WTC11 (cell line): ENCODE measurements at regions not wholly inside any gene's neighbourhood (a gene's known extent, or its start where the extent isn't known, plus 50 kb on each side); places are given as distances from the start of the nearest gene placed in this dataset.

ENCODE experiments used
- ATF3 ChIP-seq: sonication (generic); formaldehyde crosslinking; conservative IDR thresholded peaks from 2 replicates; pipeline ENCODE4 v1.8.1; 2022; ENCODE audit warnings: mild to moderate bottlenecking, missing genetic modification reagents
- CREM ChIP-seq: sonication (generic); formaldehyde crosslinking; IDR thresholded peaks from 2 replicates; pipeline ENCODE4 v1.8.1; 2022; ENCODE audit warnings: mild to moderate bottlenecking, missing genetic modification reagents, moderate library complexity
- CTCF ChIP-seq: fragments of 200-600 bp; IDR thresholded peaks from 2 replicates; pipeline ENCODE4 v1.8.0; 2022; ENCODE audit warnings: antibody characterized with exemption
- E2F4 ChIP-seq: sonication (generic); formaldehyde crosslinking; IDR thresholded peaks from 2 replicates; pipeline ENCODE4 v1.8.1; 2022; ENCODE audit warnings: low read depth, mild to moderate bottlenecking, moderate library complexity, missing genetic modification reagents, borderline replicate concordance
- FOXP1 ChIP-seq: sonication (generic); formaldehyde crosslinking; IDR thresholded peaks from 2 replicates; pipeline ENCODE4 v1.8.0; 2022; ENCODE audit warnings: missing genetic modification reagents, mild to moderate bottlenecking, moderate library complexity, borderline replicate concordance
- GRHL2 ChIP-seq: fragments of 250-450 bp; sonication (Bioruptor Pico); IDR thresholded peaks from 2 replicates; pipeline ENCODE4 v1.8.0; 2022; ENCODE audit warnings: mild to moderate bottlenecking, moderate library complexity; ENCODE audit not compliant: insufficient replicate concordance, severe bottlenecking
- MAX ChIP-seq: sonication (generic); formaldehyde crosslinking; IDR thresholded peaks from 2 replicates; pipeline ENCODE4 v1.8.0; 2022; ENCODE audit warnings: mild to moderate bottlenecking, missing genetic modification reagents
- NR2C2 ChIP-seq: sonication (generic); formaldehyde crosslinking; IDR thresholded peaks from 2 replicates; pipeline ENCODE4 v1.8.0; 2022; ENCODE audit warnings: mild to moderate bottlenecking, missing genetic modification reagents
- RELA ChIP-seq: sonication (generic); formaldehyde crosslinking; IDR thresholded peaks from 2 replicates; pipeline ENCODE4 v1.8.1; 2022; ENCODE audit warnings: missing genetic modification reagents, mild to moderate bottlenecking, borderline replicate concordance
- ZNF232 ChIP-seq: sonication (generic); formaldehyde crosslinking; IDR thresholded peaks from 2 replicates; pipeline ENCODE4 v1.8.0; 2022; ENCODE audit warnings: mild to moderate bottlenecking, missing genetic modification reagents
- ZSCAN18 ChIP-seq: fragments of 250-450 bp; sonication (Bioruptor Pico); IDR thresholded peaks from 2 replicates; pipeline ENCODE4 v2.1.2; 2022; ENCODE audit warnings: mild to moderate bottlenecking, moderate library complexity

- TF ChIP-seq CTCF: no peak
- TF ChIP-seq ZNF232 (CRISPR knock-in tag): no peak
- no peak for TF ChIP-seq NR2C2 (CRISPR knock-in tag)
- no peak for TF ChIP-seq FOXP1 (CRISPR knock-in tag)
- no peak for TF ChIP-seq RELA (CRISPR knock-in tag)
- no peak for TF ChIP-seq GRHL2 (CRISPR knock-in tag)
- TF ChIP-seq ATF3: no peak
- TF ChIP-seq MAX (CRISPR knock-in tag): no peak
- TF ChIP-seq CREM (CRISPR knock-in tag): no peak
- TF ChIP-seq E2F4 (CRISPR knock-in tag): no peak
- TF ChIP-seq ZSCAN18 (CRISPR knock-in tag): no peak
Observed at GRCh38 chr7:68067845-68068244, 1071.2 kb downstream of the TYW1 start.
